Ascending aorta (tissue), 2 donors: ENCODE measurements at regions not wholly inside any gene's neighbourhood (a gene's known extent, or its start where the extent isn't known, plus 50 kb on each side); places are given as distances from the start of the nearest gene placed in this dataset.

Source experiments
- DNase-seq, 2 donors: peaks; one replicate each; pipeline ENCODE4 v3.0.0-alpha.2; 2019; ENCODE audit warnings: low spot score in 2 of 2
- H3K27ac ChIP-seq, 2 donors: fragments of 200-600 bp; sonication (generic); one replicate each; pipeline ENCODE4 v1.5.1; 2016 to 2017; ENCODE audit warnings: mild to moderate bottlenecking in 1 of 2
- H3K27me3 ChIP-seq: fragments of 200-600 bp; sonication (generic); one replicate; pipeline ENCODE4 v1.5.1; 2017
- H3K36me3 ChIP-seq, 2 donors: fragments of 200-600 bp; sonication (generic); one replicate each; pipeline ENCODE4 v1.5.1; 2016
- H3K4me1 ChIP-seq, 2 donors: fragments of 200-600 bp; sonication (generic); one replicate each; pipeline ENCODE4 v1.5.1; 2016 to 2017; ENCODE audit warnings: mild to moderate bottlenecking in 1 of 2
- H3K4me3 ChIP-seq, 2 donors: fragments of 200-600 bp; sonication (generic); one replicate each; pipeline ENCODE4 v1.5.1; 2016 to 2017; ENCODE audit warnings: mild to moderate bottlenecking in 1 of 2
- H3K9me3 ChIP-seq, 2 donors: fragments of 200-600 bp; sonication (generic); one replicate each; pipeline ENCODE4 v1.5.1; 2016
- intact Hi-C: fragments of 100-400 bp; cut with DNase I; formaldehyde crosslinking; loops from one replicate; pipeline ENCODE4 v1.15.1; 2023
- TF ChIP-seq, protein P1 (sequence below), 3 experiments: fragments of 200-600 bp in 2 of 3; fragments of 450-650 bp in 1 of 3; sonication (generic) in 2 of 3; IDR thresholded peaks; one replicate each; pipeline ENCODE4 v1.5.1; 2016 to 2019; ENCODE audit warnings: antibody characterized with exemption in 3 of 3, mild to moderate bottlenecking in 1 of 3, moderate library complexity in 1 of 3

DNA sequence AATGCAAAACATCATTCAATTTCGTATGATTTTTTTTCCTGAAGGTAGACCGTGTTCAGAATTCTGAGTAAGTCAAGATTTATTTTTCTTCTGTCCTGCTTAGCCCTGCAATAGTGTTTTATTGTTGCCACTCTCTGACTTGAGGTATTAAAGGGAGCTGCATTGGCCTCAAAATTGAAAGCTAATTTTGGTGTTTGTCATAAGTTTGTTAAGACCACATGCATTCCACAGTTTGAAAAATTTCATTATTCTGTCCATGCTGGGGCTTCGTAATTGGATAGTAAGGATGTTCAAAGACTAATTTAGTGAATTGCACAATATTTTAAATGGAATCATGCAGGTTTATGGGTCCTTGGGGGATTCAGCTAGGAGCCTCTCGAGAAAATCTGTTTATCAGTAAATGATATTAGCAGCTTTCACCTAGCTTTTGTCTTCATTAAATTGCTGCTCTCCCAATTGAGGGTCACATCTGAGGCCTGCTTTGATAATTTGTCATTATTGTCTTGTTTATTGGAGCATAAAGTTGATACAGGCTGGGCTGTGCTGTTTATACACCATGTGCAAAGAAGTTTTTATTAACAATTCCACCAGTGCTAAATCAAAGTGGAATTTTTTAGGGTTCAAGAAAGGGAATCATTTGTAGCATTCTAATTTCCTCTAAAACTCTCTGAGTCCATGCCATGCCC lies 339.8 kb upstream of the OBI1 start:
- intact Hi-C loops = no loop called here
- no peaks in the 10 kb centered on the region for H3K9me3 ChIP-seq
- no peak overlapping the region for H3K4me3 ChIP-seq
- H3K27ac ChIP-seq = no peak overlapping the region
- TF ChIP-seq, protein P1, sequence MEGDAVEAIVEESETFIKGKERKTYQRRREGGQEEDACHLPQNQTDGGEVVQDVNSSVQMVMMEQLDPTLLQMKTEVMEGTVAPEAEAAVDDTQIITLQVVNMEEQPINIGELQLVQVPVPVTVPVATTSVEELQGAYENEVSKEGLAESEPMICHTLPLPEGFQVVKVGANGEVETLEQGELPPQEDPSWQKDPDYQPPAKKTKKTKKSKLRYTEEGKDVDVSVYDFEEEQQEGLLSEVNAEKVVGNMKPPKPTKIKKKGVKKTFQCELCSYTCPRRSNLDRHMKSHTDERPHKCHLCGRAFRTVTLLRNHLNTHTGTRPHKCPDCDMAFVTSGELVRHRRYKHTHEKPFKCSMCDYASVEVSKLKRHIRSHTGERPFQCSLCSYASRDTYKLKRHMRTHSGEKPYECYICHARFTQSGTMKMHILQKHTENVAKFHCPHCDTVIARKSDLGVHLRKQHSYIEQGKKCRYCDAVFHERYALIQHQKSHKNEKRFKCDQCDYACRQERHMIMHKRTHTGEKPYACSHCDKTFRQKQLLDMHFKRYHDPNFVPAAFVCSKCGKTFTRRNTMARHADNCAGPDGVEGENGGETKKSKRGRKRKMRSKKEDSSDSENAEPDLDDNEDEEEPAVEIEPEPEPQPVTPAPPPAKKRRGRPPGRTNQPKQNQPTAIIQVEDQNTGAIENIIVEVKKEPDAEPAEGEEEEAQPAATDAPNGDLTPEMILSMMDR (IDR thresholded peaks at IDR 0.05) = no peak
- H3K27me3 ChIP-seq = no peaks in the 10 kb centered on the region
- H3K4me1 ChIP-seq = no peaks in the 10 kb centered on the region
- no peak for DNase-seq
- H3K36me3 ChIP-seq = no peaks in the 10 kb centered on the region

GRCh38 chr13:78997902-78998629 lies 339.1 kb upstream of the OBI1 start:
- no peaks in the 10 kb centered on the region for H3K36me3 ChIP-seq
- intact Hi-C loops = no loop called here
- H3K9me3 ChIP-seq = no peaks in the 10 kb centered on the region
- no peak for DNase-seq
- H3K27me3 ChIP-seq = no peaks in the 10 kb centered on the region
- no peak overlapping the region for H3K4me3 ChIP-seq
- TF ChIP-seq, protein P1 (IDR thresholded peaks at IDR 0.05) = no peak
- no peaks in the 10 kb centered on the region for H3K4me1 ChIP-seq
- H3K27ac ChIP-seq = no peak overlapping the region

- no peaks in the 10 kb centered on the region for H3K36me3 ChIP-seq
- H3K27me3 ChIP-seq = no peaks in the 10 kb centered on the region
- no peak for DNase-seq
- no peak overlapping the region for H3K4me3 ChIP-seq
- intact Hi-C loops = no loop called here
- TF ChIP-seq, protein P1 (IDR thresholded peaks at IDR 0.05) = no peak
- H3K9me3 ChIP-seq = no peaks in the 10 kb centered on the region
- H3K27ac ChIP-seq = no peak overlapping the region
- H3K4me1 ChIP-seq = no peaks in the 10 kb centered on the region
These were observed 334.8 kb upstream of the OBI1 start for GRCh38 chr13:78993792-78994191.

DNA sequence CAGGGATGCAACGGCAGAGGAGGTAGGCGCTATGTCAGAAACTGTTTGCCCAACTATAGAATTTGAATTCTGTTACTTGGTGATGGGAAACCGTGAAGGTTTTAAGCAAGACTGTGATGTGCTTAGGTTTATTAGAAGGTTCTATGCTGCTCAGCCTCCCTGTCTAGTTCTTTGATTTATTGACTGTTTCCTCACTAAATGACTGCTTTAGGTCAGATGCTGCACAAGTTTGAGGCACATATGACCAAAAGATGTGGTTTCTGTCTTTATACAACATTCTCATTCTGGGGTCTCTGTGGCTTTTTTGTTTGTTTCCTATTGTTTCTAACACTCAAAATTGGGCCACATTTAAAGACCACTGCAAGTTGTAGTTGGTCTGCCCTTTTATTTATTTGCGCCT lies 323.0 kb upstream of the OBI1 start:
- no peaks in the 10 kb centered on the region for H3K36me3 ChIP-seq
- no peak for DNase-seq
- H3K4me1 ChIP-seq = no peaks in the 10 kb centered on the region
- TF ChIP-seq, protein P1 (IDR thresholded peaks at IDR 0.05) = no peak
- intact Hi-C loops = no loop called here
- no peaks in the 10 kb centered on the region for H3K27me3 ChIP-seq
- H3K4me3 ChIP-seq = no peak overlapping the region
- H3K27ac ChIP-seq = no peak overlapping the region
- H3K9me3 ChIP-seq = no peaks in the 10 kb centered on the region

DNA sequence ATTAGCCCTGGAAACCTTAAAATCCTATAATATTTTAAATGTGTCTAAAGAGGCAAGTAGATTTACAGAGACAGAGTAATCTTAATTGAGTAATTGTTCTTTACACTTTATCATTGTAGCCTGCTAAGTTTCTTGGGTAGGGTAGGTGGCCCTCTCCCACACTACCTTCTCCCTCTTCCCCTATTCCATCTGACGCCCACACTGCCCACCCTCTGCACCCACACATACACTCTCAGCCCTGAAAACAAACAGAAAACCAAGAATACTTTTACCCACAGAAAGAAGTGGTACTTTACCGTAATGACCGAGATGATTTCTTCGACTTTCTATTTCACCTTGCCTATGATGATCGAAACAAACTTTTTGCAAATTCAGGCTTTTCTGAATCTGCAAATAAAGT lies 320.4 kb upstream of the OBI1 start:
- H3K36me3 ChIP-seq = no peaks in the 10 kb centered on the region
- intact Hi-C loops = loop anchor here (5.0 kb wide), 1 partner anchor 842 kb away; no protein-coding TSS in a partner anchor
- no peak overlapping the region for H3K27ac ChIP-seq
- H3K27me3 ChIP-seq = no peaks in the 10 kb centered on the region
- no peaks in the 10 kb centered on the region for H3K4me1 ChIP-seq
- no peaks in the 10 kb centered on the region for H3K9me3 ChIP-seq
- DNase-seq = no peak
- no peak overlapping the region for H3K4me3 ChIP-seq
- TF ChIP-seq, protein P1 (IDR thresholded peaks at IDR 0.05) = no peak
